ENCODE measurements at regions not wholly inside any gene's neighbourhood (a gene's known extent, or its start where the extent isn't known, plus 50 kb on each side); places are given as distances from the start of the nearest gene placed in this dataset.
"Not testable (repeated sequence)": the region's sequence is repeated elsewhere in the genome, so short reads cannot be mapped to it uniquely, and the experiment has no call there.

GRCh38 chr9:38125889-38126288, 56.9 kb upstream of the SHB start:
- H3K27ac ChIP-seq = no peak overlapping the region
- no peak for TF ChIP-seq CTCF (conservative IDR thresholded peaks at IDR 0.05)

- not testable (repeated sequence) for H3K27ac ChIP-seq
These were observed 54.3 kb upstream of the SHB start for GRCh38 chr9:38123359-38123758.

GRCh38 chr9:38120961-38121360, 51.9 kb upstream of the SHB start:
- TF ChIP-seq CTCF (conservative IDR thresholded peaks at IDR 0.05) = no peak
- H3K27ac ChIP-seq = no peak overlapping the region

- TF ChIP-seq CTCF (conservative IDR thresholded peaks at IDR 0.05) = no peak
- H3K27ac ChIP-seq = no peak overlapping the region
These were observed 50.7 kb upstream of the SHB start for GRCh38 chr9:38119560-38120236.

GRCh38 chr9:38118862-38119438, 49.9 kb upstream of the SHB start:
- no peak for TF ChIP-seq CTCF (conservative IDR thresholded peaks at IDR 0.05)
- H3K27ac ChIP-seq = no peak overlapping the region
